Inflammatory macrophage treated with lipopolysaccharide for 4 hours (primary cell): ENCODE measurements at regions not wholly inside any gene's neighbourhood (a gene's known extent, or its start where the extent isn't known, plus 50 kb on each side); places are given as distances from the start of the nearest gene placed in this dataset.
"Not testable (repeated sequence)": the region's sequence is repeated elsewhere in the genome, so short reads cannot be mapped to it uniquely, and the experiment has no call there.

Source experiments
- DNase-seq: peaks from one replicate; pipeline ENCODE4 v3.0.0-alpha.2; 2020

GRCh38 chr12:111271674-111272418, 97.0 kb downstream of the PHETA1 start:
- DNase-seq = peak; percentile 20

GRCh38 chr12:111270774-111271173, 98.1 kb downstream of the PHETA1 start:
- no peak for DNase-seq

GRCh38 chr12:111270239-111270638, 98.7 kb downstream of the PHETA1 start:
- no peak for DNase-seq

GRCh38 chr12:111269718-111270117, 99.2 kb downstream of the PHETA1 start:
- DNase-seq = no peak

- peak; percentile 16 for DNase-seq
Measured at GRCh38 chr12:111268738-111269572, 99.9 kb downstream of the PHETA1 start.

- no peak for DNase-seq
Measured at GRCh38 chr12:111267144-111267543, 101.8 kb downstream of the PHETA1 start.

GRCh38 chr12:111261911-111262676, 106.8 kb downstream of the PHETA1 start:
- DNase-seq = peak; percentile 19

GRCh38 chr12:111260732-111261131, 108.2 kb downstream of the PHETA1 start:
- DNase-seq = no peak

GRCh38 chr12:111259231-111259630, 109.7 kb downstream of the PHETA1 start:
- no peak for DNase-seq

- not testable (repeated sequence) for DNase-seq
Measured at GRCh38 chr12:111258081-111258480, 110.8 kb downstream of the PHETA1 start.

GRCh38 chr12:111257435-111257902, 111.4 kb downstream of the PHETA1 start:
- DNase-seq = no peak

GRCh38 chr12:111256629-111257434, 112.1 kb downstream of the PHETA1 start:
- no peak for DNase-seq

- no peak for DNase-seq
Measured at GRCh38 chr12:111255261-111255660, 113.6 kb downstream of the PHETA1 start.

GRCh38 chr12:111254106-111254505, 114.8 kb downstream of the PHETA1 start:
- no peak for DNase-seq

- DNase-seq = no peak
Measured at GRCh38 chr12:111253213-111253612, 115.7 kb downstream of the PHETA1 start.

GRCh38 chr12:111251787-111252186, 117.1 kb downstream of the PHETA1 start:
- DNase-seq = no peak

- no peak for DNase-seq
Measured at GRCh38 chr12:111251058-111251730, 117.7 kb downstream of the PHETA1 start.

- DNase-seq = no peak
Measured at GRCh38 chr12:111250251-111250881, 118.5 kb downstream of the PHETA1 start.

GRCh38 chr12:111249757-111250156, 119.1 kb downstream of the PHETA1 start:
- DNase-seq = no peak

GRCh38 chr12:111249018-111249370, 119.9 kb downstream of the PHETA1 start:
- no peak for DNase-seq
